HG03432 (cell line): ENCODE measurements at regions not wholly inside any gene's neighbourhood (a gene's known extent, or its start where the extent isn't known, plus 50 kb on each side); places are given as distances from the start of the nearest gene placed in this dataset.

ENCODE experiments used
- ATAC-seq: cut with Tn5 transposase; IDR thresholded peaks from one replicate; pipeline ENCODE4 v1.9.1; 2021; ENCODE audit warnings: mild to moderate bottlenecking, moderate library complexity; ENCODE audit not compliant: unreplicated experiment

DNA sequence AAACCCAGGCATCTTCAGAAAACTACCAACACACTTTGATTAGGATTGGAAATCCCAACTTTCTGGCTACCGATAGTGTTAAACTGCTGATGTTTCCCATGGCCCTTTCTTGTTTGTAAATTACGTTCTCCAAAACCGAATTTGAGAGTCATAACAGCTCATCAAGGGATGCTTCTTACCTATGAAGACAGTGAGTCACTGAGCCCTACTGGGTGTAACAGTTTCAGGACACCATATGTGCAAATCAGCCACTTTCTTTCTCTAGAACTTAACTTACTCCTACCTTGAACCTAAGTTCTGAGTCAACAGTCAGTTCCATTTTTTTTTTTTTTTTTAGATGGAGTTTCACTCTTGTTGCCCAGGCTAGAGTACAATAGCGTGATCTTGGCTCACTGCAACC is 410.1 kb upstream of the TSHZ3 start:
- no peak for ATAC-seq

DNA sequence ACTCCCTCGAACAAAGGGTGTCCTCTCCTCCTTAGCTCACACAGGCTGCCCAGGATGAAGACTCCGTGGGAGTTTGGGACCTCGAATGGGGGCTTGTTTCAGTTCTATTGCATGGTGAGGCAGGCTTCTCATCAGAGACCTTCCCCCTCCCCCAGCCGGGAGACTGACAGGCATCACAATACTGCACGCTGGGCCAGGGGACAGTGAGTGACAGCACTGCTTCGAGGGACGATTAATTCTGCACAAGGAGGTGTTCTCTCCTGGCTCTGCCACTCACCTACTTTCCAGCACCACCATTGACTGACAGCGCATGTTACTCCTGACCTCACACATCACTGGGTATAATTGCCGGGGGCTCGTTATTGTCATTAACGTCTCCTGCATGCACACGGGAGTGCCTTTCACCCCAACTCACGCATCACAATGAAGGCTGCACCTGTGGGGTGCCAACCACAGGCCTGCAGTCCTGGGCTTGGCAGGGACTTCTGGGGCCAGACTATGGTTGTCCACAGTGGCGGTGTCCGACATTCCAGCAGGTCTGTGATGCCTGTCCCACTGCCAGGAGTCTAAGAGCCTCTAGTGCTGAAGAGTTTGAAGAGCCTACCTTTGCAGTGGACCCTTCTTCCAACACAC is 412.2 kb upstream of the TSHZ3 start:
- no peak for ATAC-seq

DNA sequence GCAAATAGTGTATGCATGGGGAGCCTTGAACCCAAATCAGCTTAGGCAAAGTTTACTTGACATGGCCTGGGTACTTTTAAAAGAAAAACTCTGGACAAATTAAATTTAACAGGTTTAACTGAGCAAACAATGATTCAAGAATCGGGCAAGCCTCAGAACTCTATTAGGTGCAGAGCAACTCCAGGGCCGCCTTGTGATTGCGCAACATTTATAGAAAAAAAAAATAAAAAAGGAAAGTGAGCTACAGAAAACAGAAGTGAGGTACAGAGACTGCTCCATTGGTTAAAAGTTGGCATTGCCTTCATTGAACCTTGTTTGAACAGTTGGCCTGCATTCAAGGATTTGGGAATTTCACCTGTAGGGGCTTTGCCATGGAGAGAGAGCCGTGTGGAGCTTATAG is 421.0 kb upstream of the TSHZ3 start:
- no peak for ATAC-seq

DNA sequence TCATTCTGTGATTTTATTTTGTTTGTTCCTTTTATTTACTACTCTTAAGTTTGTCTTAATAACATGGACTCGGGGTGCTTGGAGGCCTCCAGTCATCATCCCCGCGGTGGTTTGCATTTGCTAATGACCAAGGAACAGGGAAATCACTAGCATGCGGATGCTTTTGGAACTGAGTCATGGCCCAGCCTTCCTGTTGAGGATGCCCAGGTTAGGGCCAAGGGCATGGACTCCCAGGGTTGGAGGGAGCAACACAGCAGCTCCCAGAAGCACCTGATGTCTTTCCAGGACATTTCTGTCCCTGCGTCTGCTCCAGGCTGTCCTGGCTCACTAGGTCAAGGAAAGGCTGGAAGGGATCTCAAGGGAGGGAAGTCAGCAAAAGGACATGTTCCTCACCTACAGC is 423.7 kb upstream of the TSHZ3 start:
- ATAC-seq, result no peak

DNA sequence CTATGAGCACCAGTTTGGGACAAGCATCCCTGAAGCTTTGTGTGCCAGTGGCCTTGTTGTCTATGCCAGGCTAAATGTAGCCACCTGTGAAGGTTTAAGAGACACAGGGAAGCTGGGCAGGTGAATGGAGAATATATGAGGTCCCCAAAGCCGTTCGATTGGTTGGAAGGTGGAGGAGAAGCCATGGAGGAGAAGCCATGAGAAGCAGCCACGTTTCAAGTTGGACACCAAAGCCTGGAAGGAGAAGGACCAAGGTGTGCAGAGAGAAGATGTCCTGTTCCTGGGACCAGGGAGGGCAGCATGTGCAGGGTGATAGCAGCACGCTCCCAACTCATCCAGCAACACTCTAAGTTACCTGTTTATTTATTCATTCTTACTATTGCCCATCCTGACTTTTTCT is 432.3 kb upstream of the TSHZ3 start:
- ATAC-seq, result no peak

DNA sequence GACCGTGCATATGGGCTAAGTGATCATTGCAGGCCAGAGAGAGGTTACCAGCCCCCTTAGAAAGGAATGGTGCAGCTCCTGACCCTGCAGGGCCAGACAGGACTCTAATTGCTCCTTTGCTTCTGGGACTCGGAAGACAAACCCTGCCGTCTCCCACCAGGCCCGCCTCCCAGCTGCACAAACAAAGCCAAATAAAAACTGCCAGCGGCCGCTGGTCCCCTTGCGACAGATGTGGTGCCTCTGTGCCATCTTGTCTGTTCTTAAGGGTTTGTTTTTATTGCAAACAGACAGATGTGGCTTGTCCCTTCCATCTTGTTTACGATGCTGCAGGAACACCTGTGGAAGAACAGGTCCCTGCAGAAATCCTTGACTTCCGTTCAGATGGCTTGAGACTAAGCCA is 434.4 kb upstream of the TSHZ3 start:
- no peak for ATAC-seq

DNA sequence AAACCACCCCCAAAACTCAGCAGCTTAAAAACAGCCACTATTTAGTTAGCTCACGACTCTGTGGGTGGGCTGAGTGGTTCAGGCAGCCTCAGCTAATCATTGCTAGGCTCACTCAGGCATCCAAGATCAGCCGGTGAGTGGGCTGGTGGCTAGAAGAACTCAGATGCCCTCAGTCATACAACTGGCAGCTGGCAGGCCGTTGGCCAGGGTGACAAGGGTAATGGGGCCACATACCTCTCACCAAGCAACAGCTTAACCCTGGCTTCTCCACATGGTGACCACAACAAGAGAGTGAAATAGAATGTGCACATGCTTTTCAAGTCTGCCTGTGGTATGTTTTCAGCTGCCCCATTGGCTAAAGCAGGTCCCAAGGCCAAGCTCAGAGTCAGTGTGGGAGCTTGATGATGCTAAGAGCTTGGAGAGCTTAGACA is 435.4 kb upstream of the TSHZ3 start:
- no peak for ATAC-seq

DNA sequence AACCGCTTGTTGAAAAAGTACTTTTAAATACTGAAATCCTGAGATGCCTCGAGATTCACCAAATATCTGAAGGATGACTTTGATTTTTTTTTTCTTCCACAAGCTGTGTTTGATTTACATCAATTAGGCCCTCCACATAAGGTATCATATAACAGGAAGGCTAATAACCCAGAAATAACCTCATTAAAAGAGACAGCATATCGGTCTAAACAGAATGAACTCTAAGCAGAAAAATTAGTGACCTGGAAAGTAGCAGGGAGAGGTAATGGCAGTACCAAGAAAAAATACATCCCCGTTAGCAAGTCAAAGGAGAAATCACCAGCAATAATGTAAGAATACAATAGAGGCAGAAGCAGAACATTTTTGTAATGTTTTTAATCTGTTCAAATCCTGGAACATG is 452.4 kb upstream of the TSHZ3 start:
- ATAC-seq, result no peak

DNA sequence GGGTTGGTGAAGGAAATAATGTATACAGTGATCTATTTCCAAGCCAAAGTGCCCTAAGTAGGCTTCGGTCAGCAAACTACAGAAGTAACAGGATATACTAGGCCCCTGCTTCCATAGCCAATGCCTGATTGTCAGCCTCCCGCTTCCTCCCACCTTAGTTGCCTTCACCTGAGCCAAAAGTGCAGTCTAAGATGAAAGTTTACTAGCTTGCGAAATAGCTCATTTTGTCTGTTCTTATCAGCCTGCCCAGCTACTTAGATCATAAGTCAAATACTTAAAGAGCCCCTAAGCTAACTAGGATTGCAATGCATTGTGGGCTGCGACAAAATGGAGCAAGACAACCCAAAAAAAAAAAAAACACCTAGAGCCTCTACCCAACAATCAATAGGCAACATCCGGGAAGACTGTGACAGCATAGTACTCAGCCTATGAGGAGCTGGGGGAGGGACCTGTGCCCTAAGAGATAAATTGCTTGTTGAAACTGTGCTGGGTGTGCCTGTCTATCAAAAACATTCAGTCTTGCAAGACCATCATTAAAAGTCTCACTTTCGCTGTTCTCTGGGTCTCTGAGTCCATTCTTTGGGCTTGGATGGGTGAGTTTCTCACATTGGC is 454.7 kb upstream of the TSHZ3 start:
- ATAC-seq, result no peak

DNA sequence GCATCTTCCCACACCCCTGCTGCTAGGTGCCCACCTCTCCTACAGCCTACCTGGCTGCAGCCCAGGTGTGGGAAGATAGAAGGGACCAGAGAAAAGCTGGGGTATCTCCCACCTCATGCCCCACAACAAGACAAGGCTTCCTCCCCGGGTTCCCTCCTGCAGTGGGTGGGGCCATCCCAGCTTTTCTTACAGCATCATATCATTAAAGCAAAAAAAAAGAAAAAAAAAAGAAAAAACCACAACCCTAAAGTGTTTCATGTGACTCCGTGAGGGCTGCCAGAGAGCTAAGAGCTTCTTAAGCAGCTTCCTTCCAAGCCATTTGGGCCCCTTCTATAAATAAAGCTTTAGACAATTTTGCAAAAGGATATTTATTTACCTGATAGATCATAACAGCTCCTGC is 455.4 kb upstream of the TSHZ3 start:
- ATAC-seq, result no peak

DNA sequence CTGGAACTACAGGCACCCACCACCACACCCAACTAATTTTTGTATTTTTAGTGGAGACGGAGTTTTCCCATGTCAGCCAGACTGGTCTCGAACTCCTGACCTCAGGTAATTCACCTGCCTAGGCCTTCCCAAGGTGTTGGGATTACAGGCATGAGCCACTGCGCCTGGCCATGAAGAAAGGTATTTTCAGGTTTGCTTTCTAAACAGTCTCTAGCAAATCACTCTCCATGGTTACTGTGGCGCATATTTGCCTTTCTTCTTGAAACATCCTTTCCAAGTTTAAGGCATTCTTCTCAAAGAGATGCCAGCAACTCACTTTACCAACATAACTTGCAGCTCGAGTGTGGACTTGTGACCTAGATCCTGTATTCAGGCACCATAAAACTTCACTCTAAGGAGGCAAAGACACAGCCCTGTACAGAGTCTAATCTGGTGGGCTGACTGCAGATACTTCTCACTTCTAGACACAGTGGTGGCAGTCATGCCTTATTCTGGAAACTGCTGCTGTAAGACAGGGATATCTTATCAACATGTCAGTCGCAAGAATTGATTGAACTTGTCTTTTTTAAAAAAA is 461.4 kb upstream of the TSHZ3 start:
- ATAC-seq, result no peak

DNA sequence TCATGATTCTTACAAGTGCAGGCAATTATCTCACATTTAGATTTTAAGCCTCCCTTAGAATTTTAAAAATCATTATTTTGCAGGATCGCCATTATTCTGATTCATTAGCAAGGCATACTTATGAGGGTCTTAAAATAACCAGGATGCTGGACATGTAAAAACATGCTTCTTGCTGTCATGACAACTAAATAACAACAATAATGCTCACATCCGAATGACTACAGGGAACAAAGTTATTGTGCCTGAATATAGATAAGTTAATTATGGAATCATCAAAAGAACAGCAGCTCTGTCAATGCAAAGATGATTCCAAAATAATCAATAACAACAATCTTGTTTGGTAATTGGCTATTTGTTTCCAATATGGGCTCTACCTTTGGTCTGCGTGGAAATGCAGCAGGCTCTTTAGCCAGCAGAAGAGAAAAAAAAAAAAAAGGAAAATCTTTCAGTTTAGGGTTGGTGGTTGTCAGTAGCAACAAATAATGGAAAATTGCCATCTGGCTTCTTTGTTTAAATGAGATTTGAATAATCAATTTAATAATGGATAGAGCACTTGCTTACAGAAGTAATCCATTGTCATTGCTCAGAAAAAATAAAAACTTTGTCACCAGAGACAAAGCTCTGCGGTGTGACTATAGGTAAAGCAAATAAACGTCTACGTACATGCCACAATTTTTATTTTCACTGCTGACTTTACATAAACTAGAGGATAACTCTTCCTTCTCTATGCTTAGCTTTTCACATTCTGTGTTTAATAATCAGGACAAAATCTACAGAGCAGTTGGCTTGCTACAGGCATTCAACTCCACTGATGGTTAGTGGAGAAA is 468.9 kb upstream of the TSHZ3 start:
- ATAC-seq, result no peak

DNA sequence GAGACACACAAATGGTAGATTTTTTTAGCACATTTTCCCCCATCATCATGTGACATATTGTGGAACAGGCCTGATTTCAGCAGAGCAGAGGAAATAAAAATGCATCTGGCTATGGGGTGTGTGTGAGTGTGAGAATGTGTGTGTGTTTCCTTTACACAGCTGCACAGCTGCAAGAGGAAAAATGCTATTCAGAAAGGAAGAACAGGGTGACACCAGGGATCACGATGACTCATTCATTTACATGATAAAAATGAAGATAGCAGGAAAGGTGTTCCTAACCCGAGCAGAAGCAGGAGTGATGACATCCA is 469.5 kb upstream of the TSHZ3 start:
- no peak for ATAC-seq

DNA sequence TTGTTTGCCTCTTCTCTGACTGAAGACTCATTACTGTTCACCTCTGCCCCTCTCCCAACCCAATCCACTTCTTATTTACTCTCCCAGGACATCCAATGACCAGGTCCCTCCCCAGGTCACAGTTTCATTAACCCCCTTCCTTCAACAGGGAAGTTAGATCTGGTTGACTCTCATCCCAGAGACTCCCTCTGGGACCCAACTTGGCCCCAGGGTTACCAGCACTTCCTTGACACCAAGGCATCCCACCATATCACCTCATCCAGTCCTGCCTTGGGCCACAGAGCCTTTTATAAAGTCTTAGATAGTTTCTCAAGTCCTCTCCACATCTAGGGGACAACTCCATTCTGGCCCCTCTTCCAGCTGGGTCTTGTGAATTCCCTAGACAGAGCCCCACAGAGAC is 470.6 kb upstream of the TSHZ3 start:
- no peak for ATAC-seq

DNA sequence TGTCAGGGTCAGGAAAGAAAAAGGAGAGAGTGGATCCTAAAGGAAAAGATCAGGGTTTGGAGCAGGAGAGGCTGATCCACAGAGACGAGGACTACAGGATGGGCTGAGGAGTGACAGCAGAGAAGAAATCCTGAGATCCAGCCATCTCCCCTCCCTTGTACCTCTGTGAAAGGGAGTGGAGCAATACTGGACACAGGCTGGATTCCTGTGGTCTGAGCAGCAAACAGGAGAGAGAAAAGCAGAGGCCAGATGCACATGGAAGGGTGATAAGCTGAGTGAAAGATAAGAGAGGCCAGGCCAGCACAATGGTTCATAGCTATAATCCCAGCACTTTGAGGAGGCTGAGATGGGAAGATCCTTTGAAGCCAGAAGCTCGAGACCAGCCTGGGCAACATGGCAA is 472.1 kb upstream of the TSHZ3 start:
- ATAC-seq, result no peak

DNA sequence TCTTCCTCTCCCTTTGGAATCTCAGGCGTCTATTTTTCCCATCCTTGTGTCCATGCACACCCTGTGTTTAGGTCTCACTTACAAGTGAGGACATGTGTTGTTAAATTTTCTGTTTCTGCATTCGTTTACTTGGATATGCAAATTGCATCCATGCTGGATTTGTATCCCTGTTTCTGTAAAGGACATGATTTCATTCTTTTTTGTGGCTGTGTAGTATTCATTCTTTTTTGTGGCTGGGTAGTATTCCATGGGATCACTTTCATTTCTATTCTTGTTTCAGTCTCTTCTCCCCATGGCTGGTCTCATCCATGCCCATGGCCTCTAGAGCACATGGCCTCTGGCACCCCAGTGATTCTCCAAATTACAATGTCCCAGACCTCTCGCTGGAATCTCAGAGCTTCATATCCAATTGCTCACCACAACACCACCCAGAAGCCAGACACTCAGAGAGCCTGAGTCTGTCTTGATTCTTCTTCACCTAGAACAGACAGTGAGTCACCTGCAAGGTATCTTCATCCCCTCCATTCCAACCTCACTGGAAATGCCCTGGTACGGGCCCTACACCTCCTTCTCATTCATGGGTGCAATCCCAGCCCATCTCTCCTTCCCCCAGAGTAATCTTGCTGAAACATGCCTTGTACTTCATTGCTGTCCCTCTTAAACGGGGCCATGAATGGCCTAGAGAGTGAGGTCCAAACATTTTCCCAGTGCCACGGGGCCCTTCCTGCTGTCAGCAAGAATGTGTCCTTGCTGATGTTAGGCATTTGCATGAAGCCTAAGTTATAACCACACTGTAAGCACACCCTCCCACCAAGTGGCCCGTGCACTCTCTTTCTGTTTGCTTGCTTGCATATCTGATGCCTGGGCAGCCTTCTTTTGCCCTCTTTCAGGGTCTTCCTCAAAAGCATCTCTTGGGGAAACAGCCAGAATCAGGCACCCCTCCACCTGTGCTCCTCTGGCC is 476.2 kb upstream of the TSHZ3 start:
- ATAC-seq, result no peak

DNA sequence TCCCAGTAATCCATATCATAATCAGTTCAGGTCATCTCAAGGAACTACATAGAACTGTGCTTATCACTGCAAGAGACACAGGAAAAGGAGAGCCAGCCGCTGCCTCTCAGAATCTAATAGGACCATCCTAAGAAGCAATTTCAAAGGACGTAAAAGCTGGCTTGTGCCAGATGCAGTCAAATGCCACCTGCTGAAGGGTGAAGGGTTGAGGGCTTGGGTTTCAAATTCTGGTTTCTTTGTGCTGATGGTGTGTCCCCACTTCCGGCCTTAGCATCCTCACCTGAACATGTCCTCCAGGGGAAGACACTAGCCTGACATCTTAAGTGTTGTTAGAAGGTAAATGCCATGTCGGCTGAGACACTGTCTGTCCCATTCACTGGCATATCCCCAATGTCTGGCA is 477.1 kb upstream of the TSHZ3 start:
- no peak for ATAC-seq

DNA sequence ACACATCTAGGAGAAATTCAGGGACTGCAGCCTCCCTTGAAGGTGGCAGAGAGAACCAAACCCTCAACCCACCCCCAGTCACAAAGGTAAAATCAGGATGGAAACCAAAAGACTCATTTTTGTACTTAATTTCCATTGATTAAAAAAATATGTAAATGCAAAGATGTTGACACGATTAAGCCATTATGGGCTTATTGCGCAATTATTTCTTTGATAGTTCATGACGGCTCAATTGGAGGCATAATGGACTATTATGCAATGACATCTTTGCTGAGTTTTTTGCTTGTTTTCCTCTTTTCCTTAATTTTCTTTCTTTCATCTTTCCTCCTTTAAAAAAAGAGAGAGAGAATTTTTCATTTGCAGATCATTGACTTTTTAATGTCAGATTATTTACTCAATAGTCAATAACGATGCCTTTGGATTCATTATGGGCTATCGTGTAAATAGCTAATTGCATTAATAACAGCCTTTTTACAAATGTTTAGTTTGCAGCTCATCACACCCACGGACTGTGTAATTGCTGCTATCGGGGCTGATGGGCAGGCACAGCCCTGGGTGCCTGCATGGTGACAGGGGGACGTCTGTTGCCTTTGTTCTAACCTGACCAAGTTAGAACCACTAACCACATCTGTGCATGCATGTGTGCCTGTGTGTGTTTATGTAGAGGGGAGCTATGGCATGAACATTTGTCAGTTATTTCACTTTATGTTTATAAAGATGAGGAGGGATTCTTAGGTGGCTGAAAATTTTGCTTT is 482.4 kb upstream of the TSHZ3 start:
- no peak for ATAC-seq

DNA sequence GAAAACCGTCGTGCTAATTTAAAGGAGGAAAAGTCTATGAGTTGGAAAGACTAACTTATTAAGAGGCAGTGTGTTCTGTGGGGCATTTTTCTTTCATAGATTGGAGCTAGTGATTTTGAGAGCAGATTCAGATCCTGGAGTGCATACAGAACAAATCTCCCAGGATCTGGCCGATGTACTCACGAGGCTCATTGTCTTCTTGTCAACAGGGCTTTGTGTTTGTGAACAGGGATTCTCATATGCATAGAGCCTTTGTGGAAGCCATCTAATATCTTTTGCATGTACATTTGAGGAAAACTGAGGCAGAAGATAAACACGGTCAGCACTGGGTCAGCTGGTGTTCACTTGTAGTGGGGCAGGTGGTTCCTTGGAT is 482.9 kb upstream of the TSHZ3 start:
- ATAC-seq, result no peak

DNA sequence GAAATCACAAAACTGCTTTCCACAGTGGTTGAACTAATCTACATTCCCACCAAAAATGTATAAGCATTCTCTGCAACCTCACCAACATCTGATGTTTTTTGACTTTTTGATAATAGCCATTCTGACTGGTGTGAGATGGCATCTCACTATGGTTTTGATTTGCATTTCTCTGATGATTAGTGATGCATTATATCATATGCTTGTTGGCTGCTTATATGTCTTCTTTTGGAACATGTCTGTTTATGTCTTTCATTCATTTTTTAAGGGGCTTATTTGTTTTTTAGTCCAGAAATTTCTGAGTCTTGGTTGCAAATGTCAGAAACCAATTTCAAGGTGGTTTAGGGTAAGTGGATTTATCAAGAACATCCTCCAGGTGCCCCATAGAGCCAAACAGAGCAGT is 484.8 kb upstream of the TSHZ3 start:
- no peak for ATAC-seq
